Osteoblast (primary cell): ENCODE measurements at regions not wholly inside any gene's neighbourhood (a gene's known extent, or its start where the extent isn't known, plus 50 kb on each side); places are given as distances from the start of the nearest gene placed in this dataset.

Experiments
- DNase-seq: peaks from one replicate; pipeline ENCODE4 v3.0.0; 2011; ENCODE audit warnings: low spot score, mixed read lengths; ENCODE audit not compliant: insufficient read length; ENCODE audit errors: missing footprints
- H2AFZ ChIP-seq: 2 replicates; pipeline ENCODE4 v1.6.0; 2011; ENCODE audit warnings: mild to moderate bottlenecking, low read length
- H3K27ac ChIP-seq: 2 replicates; pipeline ENCODE4 v1.5.1; 2011; ENCODE audit warnings: mild to moderate bottlenecking, low read depth, low read length, moderate library complexity
- H3K27me3 ChIP-seq: 2 replicates; pipeline ENCODE4 v1.6.0; 2012; ENCODE audit warnings: mild to moderate bottlenecking, control low read depth, inconsistent platforms, low read length, moderate library complexity; ENCODE audit not compliant: insufficient read depth
- H3K36me3 ChIP-seq: 2 replicates; pipeline ENCODE4 v1.5.1; 2011; ENCODE audit warnings: mild to moderate bottlenecking, low read length, control low read depth, moderate library complexity; ENCODE audit not compliant: insufficient read depth
- H3K4me1 ChIP-seq: 2 replicates; pipeline ENCODE4 v1.5.1; 2011; ENCODE audit warnings: mild to moderate bottlenecking, low read length, control low read depth, moderate library complexity; ENCODE audit not compliant: insufficient read depth
- H3K4me2 ChIP-seq: 2 replicates; pipeline ENCODE4 v1.6.0; 2011; ENCODE audit warnings: mild to moderate bottlenecking, low read length; ENCODE audit not compliant: insufficient read depth
- H3K4me3 ChIP-seq: fragments of 200-600 bp; sonication (generic); 3 replicates; pipeline ENCODE4 v1.5.1; 2012; ENCODE audit warnings: mild to moderate bottlenecking, low read length, inconsistent platforms; ENCODE audit not compliant: insufficient read depth
- H3K79me2 ChIP-seq: 2 replicates; pipeline ENCODE4 v1.6.0; 2012; ENCODE audit warnings: mild to moderate bottlenecking, low read length, control low read depth, inconsistent platforms; ENCODE audit not compliant: insufficient read depth
- H3K9me3 ChIP-seq: 2 replicates; pipeline ENCODE4 v1.5.1; 2011; ENCODE audit warnings: low read depth, low read length, control low read depth
- H4K20me1 ChIP-seq: 2 replicates; pipeline ENCODE4 v1.6.0; 2012; ENCODE audit warnings: mild to moderate bottlenecking, low read length, control low read depth; ENCODE audit not compliant: insufficient read depth
- TF ChIP-seq, protein P1 (sequence below): IDR thresholded peaks from 2 replicates; pipeline ENCODE4 v1.5.1; 2011; ENCODE audit warnings: mild to moderate bottlenecking, low read depth, low read length, moderate library complexity; ENCODE audit errors: extremely low read depth

DNA sequence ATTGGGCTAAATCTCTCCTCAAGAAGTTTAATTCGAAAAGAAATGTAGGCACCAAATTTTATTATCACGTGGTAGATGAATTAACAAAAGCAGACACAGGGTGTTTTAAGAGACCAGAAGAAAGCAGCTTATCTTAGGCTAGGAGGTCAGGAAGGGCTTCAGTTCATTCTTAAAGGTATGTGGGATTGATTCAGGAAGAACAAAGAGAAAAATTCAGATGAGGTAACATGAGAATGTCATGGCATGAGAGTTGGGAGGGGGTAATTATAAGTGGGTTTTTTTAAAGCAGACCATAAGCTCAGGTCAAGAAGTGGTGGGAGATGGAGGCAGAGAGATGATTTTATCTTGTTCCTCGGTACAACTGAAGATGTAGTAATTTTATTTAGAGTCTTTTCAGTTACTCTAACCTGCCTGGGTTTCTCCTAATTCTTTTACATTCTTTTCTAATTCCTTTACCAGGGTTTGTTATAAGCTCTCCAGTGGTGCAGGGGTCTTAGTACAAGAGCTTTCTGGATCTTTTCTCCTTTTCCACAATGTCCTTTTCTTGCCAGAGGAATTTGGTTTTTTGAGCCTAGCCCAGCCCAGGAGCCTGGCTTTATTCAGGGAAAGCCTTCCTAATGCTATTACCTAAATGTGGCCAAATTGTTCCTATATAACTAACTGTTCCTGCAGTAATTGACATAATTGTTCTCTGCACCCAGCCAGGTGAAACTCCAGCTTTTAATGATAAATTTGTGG lies 474.1 kb upstream of the BTBD3 start:
- Histone ChIP-seq H3K4me2 (no peak overlapping the region), H2AFZ (no peak overlapping the region), H3K27ac (no peak overlapping the region), H3K4me1 (no peaks in the 10 kb centered on the region), H4K20me1 (no peaks in the 10 kb centered on the region), H3K9me3 (no peaks in the 10 kb centered on the region), H3K36me3 (no peaks in the 10 kb centered on the region), H3K4me3 (no peak overlapping the region), H3K79me2 (no peaks in the 10 kb centered on the region), H3K27me3 (no peaks in the 10 kb centered on the region)
- TF ChIP-seq, protein P1, sequence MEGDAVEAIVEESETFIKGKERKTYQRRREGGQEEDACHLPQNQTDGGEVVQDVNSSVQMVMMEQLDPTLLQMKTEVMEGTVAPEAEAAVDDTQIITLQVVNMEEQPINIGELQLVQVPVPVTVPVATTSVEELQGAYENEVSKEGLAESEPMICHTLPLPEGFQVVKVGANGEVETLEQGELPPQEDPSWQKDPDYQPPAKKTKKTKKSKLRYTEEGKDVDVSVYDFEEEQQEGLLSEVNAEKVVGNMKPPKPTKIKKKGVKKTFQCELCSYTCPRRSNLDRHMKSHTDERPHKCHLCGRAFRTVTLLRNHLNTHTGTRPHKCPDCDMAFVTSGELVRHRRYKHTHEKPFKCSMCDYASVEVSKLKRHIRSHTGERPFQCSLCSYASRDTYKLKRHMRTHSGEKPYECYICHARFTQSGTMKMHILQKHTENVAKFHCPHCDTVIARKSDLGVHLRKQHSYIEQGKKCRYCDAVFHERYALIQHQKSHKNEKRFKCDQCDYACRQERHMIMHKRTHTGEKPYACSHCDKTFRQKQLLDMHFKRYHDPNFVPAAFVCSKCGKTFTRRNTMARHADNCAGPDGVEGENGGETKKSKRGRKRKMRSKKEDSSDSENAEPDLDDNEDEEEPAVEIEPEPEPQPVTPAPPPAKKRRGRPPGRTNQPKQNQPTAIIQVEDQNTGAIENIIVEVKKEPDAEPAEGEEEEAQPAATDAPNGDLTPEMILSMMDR: no peak
- DNase-seq: no peak

GRCh38 chr20:11445161-11445560 lies 472.5 kb upstream of the BTBD3 start:
- H2AFZ ChIP-seq: no peak overlapping the region
- TF ChIP-seq, protein P1: no peak

GRCh38 chr20:11445891-11446290 lies 471.8 kb upstream of the BTBD3 start:
- Histone ChIP-seq H3K4me2 (no peak overlapping the region), H3K79me2 (no peaks in the 10 kb centered on the region), H3K27ac (no peak overlapping the region), H4K20me1 (no peaks in the 10 kb centered on the region), H3K36me3 (no peaks in the 10 kb centered on the region), H3K4me1 (no peaks in the 10 kb centered on the region), H2AFZ (no peak overlapping the region), H3K9me3 (no peaks in the 10 kb centered on the region), H3K4me3 (no peak overlapping the region), H3K27me3 (no peaks in the 10 kb centered on the region)
- no peak for DNase-seq
- TF ChIP-seq, protein P1: no peak

More at GRCh38 chr20:11445161-11445560, 472.5 kb upstream of the BTBD3 start:
- no peaks in the 10 kb centered on the region for H4K20me1 ChIP-seq
- no peaks in the 10 kb centered on the region for H3K36me3 ChIP-seq
- H3K4me1 ChIP-seq: no peaks in the 10 kb centered on the region
- H3K27me3 ChIP-seq: no peaks in the 10 kb centered on the region
- H3K4me2 ChIP-seq: no peak overlapping the region
- no peaks in the 10 kb centered on the region for H3K79me2 ChIP-seq
- H3K4me3 ChIP-seq: no peak overlapping the region
- no peak overlapping the region for H3K27ac ChIP-seq
- no peak for DNase-seq
- H3K9me3 ChIP-seq: no peaks in the 10 kb centered on the region

- H3K79me2 ChIP-seq: no peaks in the 10 kb centered on the region
- no peak for DNase-seq
- peaks cover 8% of the 10 kb centered on the region for H3K4me1 ChIP-seq
- no peaks in the 10 kb centered on the region for H3K9me3 ChIP-seq
- H3K27me3 ChIP-seq: no peaks in the 10 kb centered on the region
- H3K27ac ChIP-seq: no peak overlapping the region
- no peak overlapping the region for H3K4me3 ChIP-seq
- TF ChIP-seq, protein P1: no peak
- H3K4me2 ChIP-seq: no peak overlapping the region
- no peaks in the 10 kb centered on the region for H4K20me1 ChIP-seq
- no peaks in the 10 kb centered on the region for H3K36me3 ChIP-seq
- H2AFZ ChIP-seq: no peak overlapping the region
Measured at GRCh38 chr20:11447371-11448100, 470.2 kb upstream of the BTBD3 start.
